ENCODE measurements at regions not wholly inside any gene's neighbourhood (a gene's known extent, or its start where the extent isn't known, plus 50 kb on each side); places are given as distances from the start of the nearest gene placed in this dataset.

GRCh38 chr11:111167666-111168065 lies 77.9 kb upstream of the POU2AF2 start:
- Histone ChIP-seq H4K20me1 (ENCODE audit: insufficient read depth) (no peaks in the 10 kb centered on the region), H3K9ac (ENCODE audit: low read length) (no peak overlapping the region), H3K27me3 (ENCODE audit: insufficient read depth, low read length) (peaks cover 29% of the 10 kb centered on the region), H3K4me2 (ENCODE audit: low read length) (no peak overlapping the region), H3K4me1 (ENCODE audit: control insufficient read depth in 1 of 2, insufficient read depth in 2 of 2, low read length in 2 of 2) (no peaks in the 10 kb centered on the region), H3K4me3 (replicated peaks in 1 of 2; ENCODE audit: low read depth in 1 of 2, low read length in 2 of 2) (no peak overlapping the region), H3K27ac (ENCODE audit: low read depth, low read length) (no peak overlapping the region), H2AFZ (ENCODE audit: low read depth, low read length, poor library complexity, severe bottlenecking) (no peak overlapping the region), H3K79me2 (ENCODE audit: insufficient read depth, low read length) (no peaks in the 10 kb centered on the region), H3K9me3 (ENCODE audit: control insufficient read depth in 1 of 2, insufficient read depth in 1 of 2, low read depth in 1 of 2, low read length in 2 of 2) (no peaks in the 10 kb centered on the region), H3K36me3 (ENCODE audit: control insufficient read depth in 1 of 2, insufficient read depth in 2 of 2, low read length in 2 of 2) (no peaks in the 10 kb centered on the region), H3K9me2 (ENCODE audit: insufficient read depth) (no peaks in the 10 kb centered on the region)
- BruUV-seq (replicated peaks): no TSS peak
- DNase-seq (ENCODE audit: low read depth, low spot score): no peak
- intact Hi-C loops (cut with micrococcal nuclease): no loop called here
- no peak for TF ChIP-seq SIN3A (IDR thresholded peaks at IDR 0.05; ENCODE audit: low read depth)
- no peak for TF ChIP-seq CTCF (IDR thresholded peaks at IDR 0.05 in 2 of 3, conservative IDR thresholded peaks at IDR 0.05 in 1 of 3; ENCODE audit: borderline replicate concordance in 1 of 3, insufficient read depth in 1 of 3, low read depth in 2 of 3, low read length in 2 of 3)
- no peak for TF ChIP-seq CEBPB (IDR thresholded peaks at IDR 0.05; ENCODE audit: low read depth)
- no peak for TF ChIP-seq YY1 (IDR thresholded peaks at IDR 0.05; ENCODE audit: extremely low read depth, insufficient replicate concordance, low read depth, low read length)
- TF ChIP-seq EZH2phosphoT487 (IDR thresholded peaks at IDR 0.05; ENCODE audit: borderline replicate concordance): no peak
- ChIA-PET POLR2A (no interaction called here), RAD21 (ENCODE audit: low non-redundant PET in 1 of 2, low total read pairs in 2 of 2, uncharacterized antibody in 2 of 2, unreplicated experiment in 2 of 2) (no interaction called here), CTCF (no interaction called here)
- ATAC-seq: no peak

- Histone ChIP-seq H3K27me3 (ENCODE audit: insufficient read depth, low read length) (peaks cover 32% of the 10 kb centered on the region), H2AFZ (ENCODE audit: low read depth, low read length, poor library complexity, severe bottlenecking) (no peak overlapping the region), H3K9me2 (ENCODE audit: insufficient read depth) (no peaks in the 10 kb centered on the region), H4K20me1 (ENCODE audit: insufficient read depth) (no peaks in the 10 kb centered on the region), H3K36me3 (ENCODE audit: control insufficient read depth in 1 of 2, insufficient read depth in 2 of 2, low read length in 2 of 2) (no peaks in the 10 kb centered on the region), H3K4me1 (ENCODE audit: control insufficient read depth in 1 of 2, insufficient read depth in 2 of 2, low read length in 2 of 2) (no peaks in the 10 kb centered on the region), H3K9ac (ENCODE audit: low read length) (no peak overlapping the region), H3K4me2 (ENCODE audit: low read length) (no peak overlapping the region), H3K27ac (ENCODE audit: low read depth, low read length) (no peak overlapping the region), H3K79me2 (ENCODE audit: insufficient read depth, low read length) (no peaks in the 10 kb centered on the region), H3K9me3 (ENCODE audit: control insufficient read depth in 1 of 2, insufficient read depth in 1 of 2, low read depth in 1 of 2, low read length in 2 of 2) (no peaks in the 10 kb centered on the region), H3K4me3 (replicated peaks in 1 of 2; ENCODE audit: low read depth in 1 of 2, low read length in 2 of 2) (no peak overlapping the region)
- TF ChIP-seq POLR2A (IDR thresholded peaks at IDR 0.05; ENCODE audit: borderline replicate concordance, extremely low read depth, insufficient read depth, insufficient read length): no peak
- no peak for TF ChIP-seq SRF (IDR thresholded peaks at IDR 0.05; ENCODE audit: low read depth)
- no peak for TF ChIP-seq ELF1 (IDR thresholded peaks at IDR 0.05; ENCODE audit: borderline replicate concordance, low read depth)
- TF ChIP-seq YY1 (IDR thresholded peaks at IDR 0.05; ENCODE audit: extremely low read depth, insufficient replicate concordance, low read depth, low read length): no peak
- TF ChIP-seq CEBPB (IDR thresholded peaks at IDR 0.05; ENCODE audit: low read depth): no peak
- TF ChIP-seq TCF7L2 (IDR thresholded peaks at IDR 0.05; ENCODE audit: borderline replicate concordance, extremely low read depth, insufficient read depth, insufficient read length): no peak
- no peak for TF ChIP-seq ZBTB33 (IDR thresholded peaks at IDR 0.05; ENCODE audit: extremely low read depth, insufficient replicate concordance, low read length)
- TF ChIP-seq JUND (IDR thresholded peaks at IDR 0.05): no peak
- intact Hi-C loops (cut with micrococcal nuclease): no loop called here
- ATAC-seq: no peak
- ChIA-PET POLR2A (no interaction called here), CTCF (no interaction called here), RAD21 (ENCODE audit: low non-redundant PET in 1 of 2, low total read pairs in 2 of 2, uncharacterized antibody in 2 of 2, unreplicated experiment in 2 of 2) (no interaction called here)
- no peak for DNase-seq (ENCODE audit: low read depth, low spot score)
- no TSS peak for BruUV-seq (replicated peaks)
Observed at GRCh38 chr11:111166598-111166997, 78.9 kb upstream of the POU2AF2 start.
